Thyroid gland (tissue), 4 donors: ENCODE measurements at regions not wholly inside any gene's neighbourhood (a gene's known extent, or its start where the extent isn't known, plus 50 kb on each side); places are given as distances from the start of the nearest gene placed in this dataset.

Experiments
- CTCF ChIP-seq, 6 experiments: fragments of 200-600 bp in 3 of 6; fragments of 450-650 bp in 3 of 6; sonication (generic) in 3 of 6; IDR thresholded peaks; one replicate each; pipeline ENCODE4 v1.5.1; 2016 to 2019; ENCODE audit warnings: antibody characterized with exemption in 6 of 6, mild to moderate bottlenecking in 2 of 6, inconsistent platforms in 1 of 6, moderate library complexity in 1 of 6
- POLR2A ChIP-seq, 2 donors: fragments of 450-650 bp; IDR thresholded peaks; one replicate each; pipeline ENCODE4 v1.6.1; 2017; ENCODE audit warnings: antibody characterized with exemption in 2 of 2, mild to moderate bottlenecking in 2 of 2, moderate library complexity in 1 of 2

GRCh38 chr2:6721395-6721794, 144.3 kb downstream of the CMPK2 start:
- TF ChIP-seq CTCF (IDR thresholded peaks at IDR 0.05) (no peak), POLR2A (IDR thresholded peaks at IDR 0.05) (no peak)
